GM19372 (cell line): ENCODE measurements at regions not wholly inside any gene's neighbourhood (a gene's known extent, or its start where the extent isn't known, plus 50 kb on each side); places are given as distances from the start of the nearest gene placed in this dataset.

Source experiments
- ATAC-seq: cut with Tn5 transposase; IDR thresholded peaks from one replicate; pipeline ENCODE4 v1.9.1; 2021; ENCODE audit warnings: mild to moderate bottlenecking, low read depth, moderate library complexity; ENCODE audit not compliant: unreplicated experiment

- no peak for ATAC-seq
Observed at GRCh38 chr10:7507887-7508726, 97.3 kb upstream of the SFMBT2 start.

GRCh38 chr10:7506571-7506970 lies 95.7 kb upstream of the SFMBT2 start:
- no peak for ATAC-seq

- no peak for ATAC-seq
Observed at GRCh38 chr10:7505196-7505595, 94.4 kb upstream of the SFMBT2 start.

GRCh38 chr10:7503190-7503589 lies 92.4 kb upstream of the SFMBT2 start:
- no peak for ATAC-seq

- no peak for ATAC-seq
Observed at GRCh38 chr10:7501157-7501556, 90.3 kb upstream of the SFMBT2 start.

- no peak for ATAC-seq
Observed at GRCh38 chr10:7498111-7498510, 87.3 kb upstream of the SFMBT2 start.

GRCh38 chr10:7493996-7494395 lies 83.2 kb upstream of the SFMBT2 start:
- no peak for ATAC-seq

- peak; percentile 7 for ATAC-seq
Observed at GRCh38 chr10:7492660-7493046, 81.8 kb upstream of the SFMBT2 start.

GRCh38 chr10:7491949-7492659 lies 81.3 kb upstream of the SFMBT2 start:
- peak; percentile 88 for ATAC-seq

GRCh38 chr10:7491230-7491629 lies 80.4 kb upstream of the SFMBT2 start:
- no peak for ATAC-seq

- ATAC-seq, result no peak
Observed at GRCh38 chr10:7488418-7488829, 77.6 kb upstream of the SFMBT2 start.

GRCh38 chr10:7487528-7487927 lies 76.7 kb upstream of the SFMBT2 start:
- ATAC-seq, result no peak

GRCh38 chr10:7486528-7486927 lies 75.7 kb upstream of the SFMBT2 start:
- no peak for ATAC-seq

- no peak for ATAC-seq
Observed at GRCh38 chr10:7485799-7486198, 75.0 kb upstream of the SFMBT2 start.

- ATAC-seq, result no peak
Observed at GRCh38 chr10:7485244-7485556, 74.4 kb upstream of the SFMBT2 start.

- ATAC-seq, result peak; percentile 72
Observed at GRCh38 chr10:7484456-7485243, 73.8 kb upstream of the SFMBT2 start.

GRCh38 chr10:7483848-7484247 lies 73.0 kb upstream of the SFMBT2 start:
- no peak for ATAC-seq

- ATAC-seq, result no peak
Observed at GRCh38 chr10:7482992-7483391, 72.2 kb upstream of the SFMBT2 start.

GRCh38 chr10:7481368-7481765 lies 70.5 kb upstream of the SFMBT2 start:
- ATAC-seq, result no peak

- no peak for ATAC-seq
Observed at GRCh38 chr10:7480742-7481367, 70.0 kb upstream of the SFMBT2 start.
